HepG2 (cell line): ENCODE measurements at regions not wholly inside any gene's neighbourhood (a gene's known extent, or its start where the extent isn't known, plus 50 kb on each side); places are given as distances from the start of the nearest gene placed in this dataset.

ENCODE experiments used
- ATAC-seq: fragments of 200-7000 bp; cut with Tn5 transposase; 3 replicates; pipeline ENCODE4 v1.9.1; 2020; ENCODE audit warnings: mild to moderate bottlenecking, moderate library complexity
- BruUV-seq: library from RNA; stranded (reverse); fragments of 400-500 nt; replicated peaks from 2 replicates; lab custom pipeline; 2021; lab: Mats Ljungman, UMichigan
- CTCF ChIA-PET: fragments of 300-600 bp; formaldehyde crosslinking; extraction: SDS; loops from one replicate; lab custom pipeline; 2021; ENCODE audit warnings: low total read pairs, inconsistent platforms, low intra/inter-chr PET ratio; lab: Yijun Ruan, JAX
- POLR2A ChIA-PET: fragments of 350-600 bp; sonication (Branson Sonifier 250); formaldehyde crosslinking; loops from one replicate; lab custom pipeline; 2020; ENCODE audit warnings: antibody characterized with exemption, inconsistent platforms; lab: Yijun Ruan, JAX
- DNase-seq: peaks from one replicate; pipeline ENCODE4 v3.0.0-alpha.2; 2015; ENCODE audit warnings: low spot score
- FAIRE-seq: peaks from 3 replicates; lab custom pipeline; 2011; peaks lifted over from hg19 to GRCh38; lab: Jason Lieb, UNC
- H2AFZ ChIP-seq: one replicate; pipeline ENCODE4 v1.6.1; 2011; ENCODE audit warnings: low read length, inconsistent platforms
- H3K27ac ChIP-seq: fragments of 300-600 bp; 3 replicates; pipeline ENCODE4 v1.8.0; 2011; ENCODE audit warnings: mixed run types, mild to moderate bottlenecking, mixed read lengths, low read length, inconsistent platforms; ENCODE audit not compliant: insufficient read depth; ENCODE audit errors: extremely low read length
- H3K27me3 ChIP-seq, 2 experiments: fragments of 200-600 bp in 1 of 2; 2 replicates in 1 of 2; 3 replicates in 1 of 2; pipeline versions ENCODE4 v1.6.0 to v1.8.0; 2011; ENCODE audit warnings: low read length in 2 of 2, mild to moderate bottlenecking in 2 of 2, moderate library complexity in 2 of 2, inconsistent platforms in 1 of 2; ENCODE audit not compliant: insufficient read depth in 2 of 2, control insufficient read depth in 1 of 2
- H3K36me3 ChIP-seq, 2 experiments: fragments of 200-600 bp in 1 of 2; replicated peaks in 1 of 2; 2 replicates in 1 of 2; 3 replicates in 1 of 2; pipeline versions ENCODE4 v1.5.1 to v1.8.0; 2011; ENCODE audit warnings: low read length in 2 of 2, inconsistent platforms in 1 of 2; ENCODE audit not compliant: insufficient read depth in 2 of 2, control insufficient read depth in 1 of 2
- H3K4me1 ChIP-seq: 2 replicates; pipeline ENCODE4 v1.5.1; 2012; ENCODE audit warnings: low read length, inconsistent platforms; ENCODE audit not compliant: insufficient read depth
- H3K4me2 ChIP-seq: 2 replicates; pipeline ENCODE4 v1.6.0; 2011; ENCODE audit warnings: low read depth, low read length, inconsistent platforms
- H3K4me3 ChIP-seq, 3 experiments: fragments of 200-600 bp in 1 of 3; sonication (generic), shearing (Covaris generic) in 1 of 3; replicated peaks in 1 of 3; 2 replicates each; pipeline ENCODE4 v1.5.1; 2011 to 2016; ENCODE audit warnings: low read length in 3 of 3, inconsistent platforms in 2 of 3, low read depth in 2 of 3, mild to moderate bottlenecking in 2 of 3, control low read depth in 1 of 3, mixed read lengths in 1 of 3; ENCODE audit not compliant: insufficient read depth in 1 of 3
- H3K79me2 ChIP-seq: one replicate; pipeline ENCODE4 v1.6.1; 2011; ENCODE audit warnings: low read length, inconsistent platforms; ENCODE audit not compliant: insufficient read depth
- H3K9ac ChIP-seq: 2 replicates; pipeline ENCODE4 v1.6.0; 2011; ENCODE audit warnings: mild to moderate bottlenecking, low read depth, low read length, inconsistent platforms; ENCODE audit not compliant: insufficient read depth
- H3K9me3 ChIP-seq: 2 replicates; pipeline ENCODE4 v1.5.1; 2012; ENCODE audit warnings: mild to moderate bottlenecking, low read length
- H4K20me1 ChIP-seq: 2 replicates; pipeline ENCODE4 v1.6.0; 2011; ENCODE audit warnings: inconsistent platforms, mild to moderate bottlenecking, low read length, moderate library complexity; ENCODE audit not compliant: insufficient read depth
- AGO2 ChIP-seq: fragments of 200-400 bp; formaldehyde crosslinking; optimal IDR thresholded peaks from 2 replicates; pipeline ENCODE3; 2017; ENCODE audit warnings: mild to moderate bottlenecking, low read depth, low read length, moderate library complexity
- CEBPB ChIP-seq: IDR thresholded peaks from 2 replicates; pipeline ENCODE4 v1.6.1; 2011; ENCODE audit warnings: low read depth, low read length, improper control_type of control experiment, borderline replicate concordance
- MAFF ChIP-seq: IDR thresholded peaks from 2 replicates; pipeline ENCODE4 v1.6.1; 2011; ENCODE audit warnings: low read depth, low read length, improper control_type of control experiment
- MAFK ChIP-seq, 2 experiments: IDR thresholded peaks in 1 of 2; conservative IDR thresholded peaks in 1 of 2; 2 replicates each; pipeline ENCODE4 v1.6.1; 2011; ENCODE audit warnings: improper control_type of control experiment in 2 of 2, low read length in 2 of 2
- NFIC ChIP-seq: IDR thresholded peaks from 2 replicates; pipeline ENCODE4 v1.6.1; 2012; ENCODE audit warnings: mild to moderate bottlenecking, low read length, inconsistent platforms
- POLR2A ChIP-seq, 2 experiments: IDR thresholded peaks; 2 replicates each; pipeline ENCODE4 v1.6.1; 2011; ENCODE audit warnings: low read depth in 2 of 2, low read length in 2 of 2, mild to moderate bottlenecking in 1 of 2, moderate library complexity in 1 of 2; ENCODE audit not compliant: insufficient read depth in 1 of 2
- POLR2G ChIP-seq: fragments of 200-400 bp; formaldehyde crosslinking; IDR thresholded peaks from 2 replicates; pipeline ENCODE4 v1.6.1; 2018; ENCODE audit warnings: mild to moderate bottlenecking, low read depth, low read length, moderate library complexity
- RBM22 ChIP-seq: fragments of 200-400 bp; formaldehyde crosslinking; optimal IDR thresholded peaks from 2 replicates; pipeline ENCODE3; 2017; ENCODE audit warnings: mild to moderate bottlenecking, low read length, moderate library complexity
- REPIN1 ChIP-seq: sonication (generic); formaldehyde crosslinking; IDR thresholded peaks from 2 replicates; pipeline ENCODE4 v1.8.0; 2022; ENCODE audit warnings: missing genetic modification reagents, low read depth, mild to moderate bottlenecking, borderline replicate concordance
- SUZ12 ChIP-seq: fragments of 150-350 bp; IDR thresholded peaks from 2 replicates; pipeline ENCODE4 v1.6.1; 2014; ENCODE audit warnings: low read depth, low read length
- ZNF18 ChIP-seq: sonication (generic); formaldehyde crosslinking; IDR thresholded peaks from 2 replicates; pipeline ENCODE4 v1.8.0; 2022; ENCODE audit warnings: mild to moderate bottlenecking, missing genetic modification reagents; ENCODE audit not compliant: insufficient replicate concordance
- WGBS: methylation state at CpG from one replicate; pipeline ENCODE4 v1.1.6; 2017; ENCODE audit warnings: low lambda C conversion rate; 5-methylcytosine and 5-hydroxymethylcytosine counted together
- in situ Hi-C: cut with HindIII; loops from 2 replicates; pipeline ENCODE4 v1.10.0; 2017; ENCODE audit warnings: low pct_unique_long_range_greater_than_20kb; ENCODE audit not compliant: extremely low pct_ligation_motif_present
- intact Hi-C: fragments of 100-400 bp; cut with micrococcal nuclease; formaldehyde crosslinking; loops from one replicate; pipeline ENCODE4 v1.10.0; 2022; ENCODE audit not compliant: unreplicated experiment

- TF ChIP-seq POLR2A (IDR thresholded peaks at IDR 0.05; ENCODE audit: insufficient read depth in 1 of 2, low read depth in 2 of 2, low read length in 2 of 2) (no peak), NFIC (no peak)
These were observed 98.2 kb downstream of the YIPF7 start (continued) for GRCh38 chr4:44553180-44553579.

GRCh38 chr4:44545781-44546180 lies 97.2 kb upstream of the KCTD8 start:
- no peak overlapping the region for H2AFZ ChIP-seq
- H3K4me3 ChIP-seq: no peak overlapping the region
- FAIRE-seq (no peak), DNase-seq (no peak), ATAC-seq (no peak)
- H3K9me3 ChIP-seq: no peaks in the 10 kb centered on the region
- H3K4me1 ChIP-seq: no peaks in the 10 kb centered on the region
- no peaks in the 10 kb centered on the region for H3K79me2 ChIP-seq
- ChIA-PET CTCF (no interaction called here), POLR2A (no interaction called here)
- H3K4me2 ChIP-seq: no peak overlapping the region
- no peaks in the 10 kb centered on the region for H3K27me3 ChIP-seq
- no peaks in the 10 kb centered on the region for H3K36me3 ChIP-seq
- H3K9ac ChIP-seq: no peak overlapping the region
- 0% methylated on average over 2 of the region's 2 CpGs for WGBS
- in situ Hi-C loops: no loop called here
- peak; percentile 80 for TF ChIP-seq MAFF
- no peak for TF ChIP-seq POLR2G
- TF ChIP-seq MAFK (conservative IDR thresholded peaks at IDR 0.05 in 1 of 2, IDR thresholded peaks at IDR 0.05 in 1 of 2; ENCODE audit: low read length in 2 of 2): peak; percentile 70 to 85
- no peak for TF ChIP-seq REPIN1
- no TSS peak for BruUV-seq
- intact Hi-C loops: no loop called here
- H4K20me1 ChIP-seq: no peaks in the 10 kb centered on the region
- H3K27ac ChIP-seq: no peak overlapping the region

GRCh38 chr4:44544158-44544557 lies 95.5 kb upstream of the KCTD8 start:
- no peaks in the 10 kb centered on the region for H3K9me3 ChIP-seq
- no peaks in the 10 kb centered on the region for H3K4me1 ChIP-seq
- H3K4me2 ChIP-seq: no peak overlapping the region
- 3% methylated on average over 2 of the region's 2 CpGs for WGBS
- FAIRE-seq (no peak), DNase-seq (no peak), ATAC-seq (no peak)
- CTCF ChIA-PET: no interaction called here
- no peak overlapping the region for H3K9ac ChIP-seq
- TF ChIP-seq CEBPB (no peak), RBM22 (no peak), SUZ12 (no peak), ZNF18 (CRISPR knock-in tag) (no peak), AGO2 (no peak)
- intact Hi-C loops (no loop called here), in situ Hi-C loops (no loop called here)
- no peak overlapping the region for H3K27ac ChIP-seq
- H3K27me3 ChIP-seq: no peaks in the 10 kb centered on the region
- no TSS peak for BruUV-seq
- no peak overlapping the region for H3K4me3 ChIP-seq
- no peaks in the 10 kb centered on the region for H4K20me1 ChIP-seq
- H3K36me3 ChIP-seq: no peaks in the 10 kb centered on the region
- no peaks in the 10 kb centered on the region for H3K79me2 ChIP-seq
- no peak overlapping the region for H2AFZ ChIP-seq
- POLR2A ChIA-PET: no interaction called here
